ENCODE measurements at regions not wholly inside any gene's neighbourhood (a gene's known extent, or its start where the extent isn't known, plus 50 kb on each side); places are given as distances from the start of the nearest gene placed in this dataset.

DNA sequence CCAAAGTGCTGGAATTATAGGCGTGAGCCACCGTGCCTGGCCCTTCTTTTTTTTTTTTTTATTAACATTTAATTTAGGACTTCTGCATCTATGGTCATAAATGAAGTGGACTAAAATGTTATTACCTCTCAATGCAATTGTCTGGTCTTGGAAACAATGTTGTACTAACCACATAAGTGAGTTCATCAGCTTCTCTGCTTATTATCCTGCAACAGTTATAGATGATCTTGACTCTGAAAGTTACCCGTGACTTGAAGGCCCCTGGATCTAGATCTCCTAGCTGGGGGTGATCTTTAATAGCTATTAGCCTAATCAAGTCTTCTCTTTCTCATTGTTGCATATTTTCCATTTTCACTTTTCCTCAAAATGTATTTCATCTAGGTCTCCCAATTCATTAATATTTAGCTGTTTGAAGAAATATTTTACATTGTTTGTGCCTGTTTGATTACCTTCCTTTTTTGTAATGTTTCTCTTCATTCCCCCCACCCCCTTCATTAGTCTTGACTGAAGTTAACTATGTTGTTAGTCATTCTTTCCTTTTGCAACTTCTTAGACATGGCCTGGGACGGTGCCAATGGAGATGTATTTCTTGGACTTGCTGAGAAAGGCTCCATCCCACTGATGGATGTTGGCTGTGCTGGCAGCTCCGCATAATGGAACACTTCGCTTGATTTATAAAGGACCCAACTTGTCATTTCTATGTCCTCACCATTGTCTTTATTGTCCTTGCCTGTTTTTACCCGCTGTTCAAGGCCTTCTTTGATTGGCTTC, 141.6 kb upstream of the RIOK3 start:
- no peak overlapping the region for H3K4me3 ChIP-seq (ENCODE audit: control insufficient read depth, low read depth, low read length)
- DNase-seq (ENCODE audit: low read depth) = peak; percentile 75
- TF ChIP-seq, protein P1, sequence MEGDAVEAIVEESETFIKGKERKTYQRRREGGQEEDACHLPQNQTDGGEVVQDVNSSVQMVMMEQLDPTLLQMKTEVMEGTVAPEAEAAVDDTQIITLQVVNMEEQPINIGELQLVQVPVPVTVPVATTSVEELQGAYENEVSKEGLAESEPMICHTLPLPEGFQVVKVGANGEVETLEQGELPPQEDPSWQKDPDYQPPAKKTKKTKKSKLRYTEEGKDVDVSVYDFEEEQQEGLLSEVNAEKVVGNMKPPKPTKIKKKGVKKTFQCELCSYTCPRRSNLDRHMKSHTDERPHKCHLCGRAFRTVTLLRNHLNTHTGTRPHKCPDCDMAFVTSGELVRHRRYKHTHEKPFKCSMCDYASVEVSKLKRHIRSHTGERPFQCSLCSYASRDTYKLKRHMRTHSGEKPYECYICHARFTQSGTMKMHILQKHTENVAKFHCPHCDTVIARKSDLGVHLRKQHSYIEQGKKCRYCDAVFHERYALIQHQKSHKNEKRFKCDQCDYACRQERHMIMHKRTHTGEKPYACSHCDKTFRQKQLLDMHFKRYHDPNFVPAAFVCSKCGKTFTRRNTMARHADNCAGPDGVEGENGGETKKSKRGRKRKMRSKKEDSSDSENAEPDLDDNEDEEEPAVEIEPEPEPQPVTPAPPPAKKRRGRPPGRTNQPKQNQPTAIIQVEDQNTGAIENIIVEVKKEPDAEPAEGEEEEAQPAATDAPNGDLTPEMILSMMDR (IDR thresholded peaks at IDR 0.05; ENCODE audit: control insufficient read depth, insufficient read depth, low read depth, low read length, missing control alignments) = no peak

DNA sequence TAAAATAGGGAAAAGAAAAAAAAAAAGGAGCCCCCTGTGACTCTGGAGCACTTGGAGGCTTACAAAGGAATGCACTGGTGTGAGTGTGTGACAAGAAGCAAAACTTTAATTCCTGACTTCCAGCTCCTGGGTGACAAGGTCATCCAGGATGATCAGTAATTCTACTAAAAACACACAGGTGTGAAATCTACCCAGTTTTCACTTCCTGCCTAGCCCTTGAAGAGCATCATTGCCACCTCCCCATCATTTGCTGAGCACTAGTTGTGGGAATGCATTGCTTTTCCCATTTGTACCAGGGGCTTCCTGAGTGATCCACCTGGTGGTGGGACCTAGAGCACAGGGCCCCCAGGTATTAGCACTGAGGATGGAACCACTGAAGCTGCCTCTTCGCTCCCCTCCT, 139.7 kb upstream of the RIOK3 start:
- no peak for DNase-seq (ENCODE audit: low read depth)
- no peak overlapping the region for H3K4me3 ChIP-seq (ENCODE audit: control insufficient read depth, low read depth, low read length)
- TF ChIP-seq, protein P1 (IDR thresholded peaks at IDR 0.05; ENCODE audit: control insufficient read depth, insufficient read depth, low read depth, low read length, missing control alignments) = no peak

DNA sequence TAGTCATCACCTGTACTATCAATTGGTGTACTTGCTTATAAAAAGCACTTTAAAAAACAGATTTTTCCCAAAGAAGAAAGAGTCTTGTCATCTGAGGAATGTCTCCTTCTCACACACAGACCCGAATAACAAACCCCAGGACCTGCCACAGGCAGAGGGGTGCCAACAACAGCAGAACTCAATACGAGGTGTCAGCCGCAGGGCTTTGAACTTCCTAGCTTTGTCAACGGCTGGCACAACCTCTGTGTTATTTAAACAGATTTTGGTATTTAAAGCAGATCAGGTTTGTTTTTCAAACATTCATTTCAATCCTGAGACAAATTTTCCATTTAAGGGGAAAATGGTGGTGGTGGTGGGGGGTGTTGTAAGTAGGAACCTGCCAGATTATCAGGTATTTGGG, 138.4 kb upstream of the RIOK3 start:
- DNase-seq (ENCODE audit: low read depth) = no peak
- TF ChIP-seq, protein P1 (IDR thresholded peaks at IDR 0.05; ENCODE audit: control insufficient read depth, insufficient read depth, low read depth, low read length, missing control alignments) = no peak
- no peak overlapping the region for H3K4me3 ChIP-seq (ENCODE audit: control insufficient read depth, low read depth, low read length)

DNA sequence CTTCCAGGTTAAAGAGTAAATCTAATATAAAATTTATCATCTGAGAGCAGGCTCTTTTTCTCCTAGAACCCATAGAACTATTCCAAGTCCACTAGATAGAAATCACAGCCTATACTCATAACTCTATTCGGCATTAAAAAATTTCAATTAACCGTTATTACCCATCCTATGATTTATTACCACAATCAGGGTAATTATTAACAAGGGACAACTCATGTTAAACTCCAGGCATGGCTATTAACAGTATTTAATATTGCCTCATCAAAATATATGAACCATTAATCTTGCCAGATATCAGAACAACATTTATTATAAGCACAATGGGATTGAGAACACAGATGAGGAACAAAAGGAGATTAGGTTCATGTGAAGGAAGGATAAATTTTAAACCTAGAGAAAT, 136.8 kb upstream of the RIOK3 start:
- no peak for DNase-seq (ENCODE audit: low read depth)
- TF ChIP-seq, protein P1 (IDR thresholded peaks at IDR 0.05; ENCODE audit: control insufficient read depth, insufficient read depth, low read depth, low read length, missing control alignments) = no peak
- no peak overlapping the region for H3K4me3 ChIP-seq (ENCODE audit: control insufficient read depth, low read depth, low read length)

DNA sequence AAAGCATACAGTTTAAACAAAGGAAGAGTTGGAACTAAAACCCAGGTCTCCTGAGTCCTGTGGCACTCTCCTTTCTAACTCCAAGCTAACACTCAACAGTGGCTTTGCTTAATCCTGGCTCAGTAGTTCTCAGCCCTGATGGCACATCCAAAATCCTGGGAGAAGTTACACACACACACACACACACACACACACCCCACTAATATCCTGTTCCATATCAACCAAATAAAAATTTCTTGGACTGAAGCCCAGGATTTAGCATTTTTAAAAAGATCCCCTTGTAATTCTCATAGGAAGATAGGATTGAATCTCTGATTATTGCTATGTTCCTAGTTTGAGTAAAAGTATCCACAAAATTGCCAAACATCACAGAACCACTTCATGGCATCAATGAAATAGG, 136.1 kb upstream of the RIOK3 start:
- no peak for DNase-seq (ENCODE audit: low read depth)
- no peak overlapping the region for H3K4me3 ChIP-seq (ENCODE audit: control insufficient read depth, low read depth, low read length)
- TF ChIP-seq, protein P1 (IDR thresholded peaks at IDR 0.05; ENCODE audit: control insufficient read depth, insufficient read depth, low read depth, low read length, missing control alignments) = no peak

DNA sequence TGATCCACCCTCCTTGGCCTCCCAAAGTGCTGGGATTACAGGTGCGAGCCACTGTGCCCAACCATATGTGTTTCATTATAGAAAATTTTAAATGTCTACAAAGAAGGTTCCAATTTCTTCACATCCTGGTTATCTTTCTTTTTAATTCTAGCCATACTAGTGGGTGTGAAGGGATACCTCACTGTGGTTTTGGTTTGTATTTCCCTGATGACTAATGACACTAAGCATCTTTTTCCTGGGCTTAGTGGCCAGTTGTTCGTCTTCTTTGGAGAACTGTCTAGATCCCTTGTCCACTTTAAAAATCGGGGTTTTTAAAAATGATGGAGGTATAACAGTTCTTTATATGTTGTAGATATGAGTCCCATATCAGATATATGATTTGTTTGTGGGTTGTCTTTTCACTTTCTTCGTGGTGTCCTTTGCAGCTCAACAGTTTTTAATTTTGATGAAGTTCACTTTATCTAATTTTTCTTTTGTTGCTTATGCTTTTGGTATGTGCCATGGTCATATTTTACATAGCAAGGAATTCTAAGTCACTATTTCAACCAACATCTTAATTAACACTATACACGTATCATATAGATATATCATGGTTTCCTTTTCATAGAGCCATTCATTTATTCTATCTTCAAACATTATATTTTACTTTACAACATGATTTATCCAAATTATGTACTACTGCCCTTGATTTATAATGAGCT, 135.0 kb upstream of the RIOK3 start:
- TF ChIP-seq, protein P1 (IDR thresholded peaks at IDR 0.05; ENCODE audit: control insufficient read depth, insufficient read depth, low read depth, low read length, missing control alignments) = no peak
- DNase-seq (ENCODE audit: low read depth) = peak; percentile 33
- H3K4me3 ChIP-seq (ENCODE audit: control insufficient read depth, low read depth, low read length) = no peak overlapping the region

All from AG09309 (cell line).